Inferior parietal cortex (tissue), 1 donor: ENCODE measurements at regions not wholly inside any gene's neighbourhood (a gene's known extent, or its start where the extent isn't known, plus 50 kb on each side); places are given as distances from the start of the nearest gene placed in this dataset.
"Not testable (repeated sequence)": the region's sequence is repeated elsewhere in the genome, so short reads cannot be mapped to it uniquely, and the experiment has no call there.

Experiments
- DNase-seq: peaks from one replicate; pipeline ENCODE4 v3.0.0-alpha.2; 2016; ENCODE audit errors: extremely low spot score

- not testable (repeated sequence) for DNase-seq
These were observed 158.0 kb downstream of the KLRB1 start for GRCh38 chr12:9449657-9450126.

- DNase-seq = no peak
These were observed 158.5 kb downstream of the KLRB1 start for GRCh38 chr12:9449181-9449580.

DNA sequence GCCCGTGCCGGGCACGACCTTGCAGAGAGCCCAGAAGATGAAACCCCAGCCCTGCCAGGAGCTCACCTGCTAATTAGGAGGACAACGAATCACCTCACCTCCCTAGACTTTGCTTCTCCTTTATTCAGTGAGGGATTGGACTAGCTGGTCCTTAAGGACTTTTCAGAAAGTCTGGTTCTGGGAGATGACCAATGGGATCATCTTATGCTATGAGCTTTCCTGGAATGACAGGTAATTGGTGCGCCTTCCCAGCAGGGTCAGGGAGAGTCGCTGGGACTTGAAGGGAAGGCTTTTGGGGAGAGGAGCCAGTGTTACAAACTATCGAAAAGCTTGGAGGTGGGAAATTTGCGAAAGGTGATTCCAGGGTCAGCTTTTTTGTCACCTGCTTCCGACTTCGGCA, 159.1 kb downstream of the KLRB1 start:
- DNase-seq = not testable (repeated sequence)

DNA sequence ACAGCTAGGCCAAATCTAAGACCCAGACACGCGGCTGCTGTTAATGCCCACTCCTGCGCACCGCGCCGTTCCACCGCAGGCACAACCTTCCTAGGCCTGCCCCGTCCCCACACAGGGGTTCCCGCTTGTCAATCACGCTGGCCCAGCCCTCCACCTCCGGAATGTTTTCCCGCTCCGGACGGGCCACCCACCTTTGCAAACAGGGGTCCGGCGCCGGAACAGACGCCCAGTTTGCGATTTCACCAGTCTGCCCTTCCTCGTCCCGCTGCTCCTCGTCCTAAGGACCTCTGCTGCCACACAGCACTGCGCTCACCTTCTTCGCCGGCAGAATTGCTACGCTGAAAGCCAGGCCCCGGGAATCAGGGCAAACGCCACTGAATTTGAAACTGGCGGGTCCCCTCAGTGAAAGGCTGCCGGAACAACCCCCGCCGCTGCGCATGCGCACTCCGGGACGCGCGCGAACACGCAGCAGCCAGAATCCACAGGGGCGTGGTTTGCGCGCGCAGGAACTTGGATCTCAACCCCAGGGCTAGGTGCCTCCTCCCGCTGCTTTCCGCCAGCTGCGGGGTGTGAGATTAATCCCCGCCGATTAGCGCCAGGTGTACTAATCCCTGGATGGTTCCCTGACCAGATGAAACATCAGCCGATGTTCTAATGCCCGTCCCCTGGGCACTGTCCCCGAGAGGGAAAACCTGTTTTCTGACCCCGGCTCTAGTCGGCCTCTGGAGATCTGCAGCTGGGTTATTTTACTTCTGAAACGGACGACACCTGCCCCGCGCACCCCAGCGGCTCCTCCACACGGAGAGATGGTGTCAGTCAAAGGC, 159.7 kb downstream of the KLRB1 start:
- DNase-seq = peak; percentile 76

- DNase-seq = not testable (repeated sequence)
These were observed 160.6 kb downstream of the KLRB1 start for GRCh38 chr12:9446883-9447761.

DNA sequence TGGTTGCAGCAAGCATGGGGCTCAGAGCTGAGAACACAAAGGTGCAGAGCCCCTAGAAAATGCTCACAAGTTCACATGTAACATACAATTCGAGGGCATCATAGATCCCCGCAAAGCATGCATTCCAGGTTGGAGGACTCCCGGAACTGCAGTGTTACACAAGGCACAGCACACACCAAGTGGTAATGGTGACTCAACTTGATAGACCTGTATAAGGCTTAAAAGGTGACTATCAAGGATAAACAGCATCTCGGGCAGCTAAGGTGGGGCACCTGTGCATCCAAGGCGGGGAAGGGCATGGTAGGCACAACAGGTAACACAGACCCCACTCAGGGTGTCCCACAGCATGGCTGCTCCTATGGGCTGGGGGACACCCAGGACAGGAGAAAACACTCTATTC, 167.3 kb downstream of the KLRB1 start:
- not testable (repeated sequence) for DNase-seq

GRCh38 chr12:9435682-9436081, 172.0 kb downstream of the KLRB1 start:
- not testable (repeated sequence) for DNase-seq

DNA sequence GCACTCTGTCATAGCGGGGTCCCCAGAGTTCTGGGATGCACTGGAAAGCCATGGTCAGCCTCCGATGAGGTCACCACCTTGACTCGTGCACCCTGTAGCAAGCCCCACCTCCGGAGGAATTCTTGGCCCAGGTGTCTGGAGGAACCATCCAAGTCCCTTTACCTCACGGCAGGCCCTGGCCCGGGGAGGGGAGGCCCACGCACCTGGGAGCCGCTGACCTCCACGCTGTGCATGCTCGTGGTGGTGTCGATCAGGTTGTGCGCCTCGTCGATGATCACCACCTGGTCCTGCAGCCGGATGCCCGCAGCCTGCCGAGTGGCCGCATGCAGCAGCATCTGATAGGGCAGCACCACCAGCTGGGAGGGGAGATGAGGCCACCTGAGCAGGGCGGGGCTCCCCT, 177.3 kb downstream of the KLRB1 start:
- not testable (repeated sequence) for DNase-seq

GRCh38 chr12:9428856-9429255, 178.9 kb downstream of the KLRB1 start:
- not testable (repeated sequence) for DNase-seq

GRCh38 chr12:9425429-9425828, 182.3 kb downstream of the KLRB1 start:
- not testable (repeated sequence) for DNase-seq

- not testable (repeated sequence) for DNase-seq
These were observed 183.5 kb downstream of the KLRB1 start for GRCh38 chr12:9424175-9424740.

DNA sequence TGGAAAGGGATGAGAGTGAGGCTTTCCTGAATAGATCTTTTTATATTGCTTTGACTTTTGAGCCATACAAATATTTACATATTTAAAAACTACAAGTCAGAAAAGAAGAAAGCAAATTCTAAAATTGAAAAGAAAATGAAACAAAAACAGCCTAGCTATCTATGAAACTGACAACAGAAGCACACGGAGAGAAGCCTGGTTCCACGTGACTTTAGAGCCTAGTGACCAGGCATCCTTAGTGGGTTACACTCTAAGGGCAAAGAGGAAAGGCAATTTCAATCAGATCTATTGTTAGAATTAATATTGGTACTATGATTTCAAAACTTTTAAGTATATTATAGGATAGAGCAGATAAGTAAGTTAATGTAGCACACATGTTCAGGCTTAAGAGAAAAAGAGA, 185.0 kb downstream of the KLRB1 start:
- DNase-seq = not testable (repeated sequence)

GRCh38 chr12:9421520-9422086, 186.1 kb downstream of the KLRB1 start:
- not testable (repeated sequence) for DNase-seq

GRCh38 chr12:9420817-9421519, 186.7 kb downstream of the KLRB1 start:
- DNase-seq = not testable (repeated sequence)

DNA sequence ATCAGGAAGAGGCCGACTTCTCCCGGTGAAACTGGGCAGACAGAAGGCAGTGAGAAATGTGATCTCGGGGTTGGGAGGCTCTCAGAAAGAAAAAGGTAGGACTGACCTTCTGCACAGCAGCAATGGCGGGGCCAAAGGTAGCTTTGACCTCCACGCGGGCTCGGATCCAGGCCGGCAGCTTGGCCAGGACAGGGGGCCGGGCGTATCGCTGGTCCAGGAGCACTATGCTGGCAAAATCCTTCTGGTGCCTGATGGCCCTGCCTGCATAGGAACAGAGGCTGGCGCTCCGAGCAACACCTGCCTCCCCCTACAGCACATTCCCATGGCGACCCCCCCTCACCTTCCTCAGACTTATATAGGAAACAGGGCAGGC, 189.1 kb downstream of the KLRB1 start:
- not testable (repeated sequence) for DNase-seq

GRCh38 chr12:9417947-9418668, 189.6 kb downstream of the KLRB1 start:
- DNase-seq = not testable (repeated sequence)

DNA sequence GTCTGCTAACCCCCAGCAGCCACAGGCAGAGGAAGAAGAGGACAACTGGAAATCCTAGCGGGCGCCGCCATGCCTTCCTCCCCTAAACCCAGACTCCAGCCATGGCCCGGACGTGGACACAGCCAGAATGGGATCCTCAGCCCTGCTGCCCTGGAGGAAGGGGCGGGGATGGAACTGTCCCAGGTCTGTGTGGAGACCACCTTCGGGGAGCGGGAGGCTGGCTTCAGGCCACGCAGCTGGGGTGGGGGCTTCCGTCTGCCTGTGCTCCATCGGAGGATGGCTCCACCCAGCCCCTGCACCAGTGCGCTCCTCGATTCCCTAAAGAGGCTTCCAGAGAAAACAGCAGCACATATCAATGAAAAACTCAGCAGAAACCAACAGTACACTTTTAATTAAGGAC, 190.4 kb downstream of the KLRB1 start:
- not testable (repeated sequence) for DNase-seq

DNA sequence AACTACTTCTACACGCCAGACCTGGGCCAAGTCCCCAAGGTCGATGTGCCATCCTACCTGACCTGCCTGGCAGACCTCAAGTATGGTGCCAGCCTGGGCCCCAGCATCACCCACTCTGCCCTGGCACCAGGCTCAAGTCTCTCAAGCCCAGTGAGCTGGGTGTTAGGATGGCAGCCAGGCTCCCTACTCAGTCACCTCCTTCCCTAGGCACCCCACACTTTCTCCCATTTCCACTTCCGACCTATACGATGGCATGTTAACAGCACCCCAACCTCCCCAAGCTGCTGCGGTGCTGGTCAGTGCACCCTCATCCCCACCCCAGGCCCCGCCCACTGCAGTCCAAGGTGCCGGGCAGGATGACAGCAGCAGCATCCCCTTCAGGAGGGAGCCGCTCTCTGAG, 191.4 kb downstream of the KLRB1 start:
- DNase-seq = not testable (repeated sequence)

DNA sequence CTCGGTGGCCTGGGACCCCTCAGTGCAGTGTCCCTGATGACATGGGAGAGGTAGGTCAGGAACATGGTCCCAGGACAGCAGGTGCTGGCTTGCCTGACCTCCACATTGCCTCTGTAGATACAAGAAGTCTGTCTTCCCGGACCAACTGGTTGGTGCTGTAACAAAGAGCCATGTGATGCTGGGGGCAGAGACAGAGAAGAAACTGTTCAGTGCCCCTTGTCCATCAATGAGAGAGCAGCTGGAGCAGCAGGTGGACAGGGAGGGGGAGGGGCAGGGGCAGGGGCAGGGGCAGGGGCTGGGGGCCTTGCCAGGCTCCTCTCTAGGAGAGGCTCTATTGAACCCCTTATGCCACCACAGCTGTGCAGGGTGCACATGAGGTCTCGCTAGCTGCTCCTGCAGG, 191.8 kb downstream of the KLRB1 start:
- DNase-seq = not testable (repeated sequence)

- not testable (repeated sequence) for DNase-seq
These were observed 193.9 kb downstream of the KLRB1 start for GRCh38 chr12:9413862-9414261.
